ENCODE measurements at regions not wholly inside any gene's neighbourhood (a gene's known extent, or its start where the extent isn't known, plus 50 kb on each side); places are given as distances from the start of the nearest gene placed in this dataset.

GRCh38 chr6:91324711-91325110 is 737.8 kb upstream of the MAP3K7 start:
- Histone ChIP-seq H3K27me3 (no peaks in the 10 kb centered on the region), H3K36me3 (peaks cover 0 to 2% (median 0%) of the 10 kb centered on the region in 4 donors), H3K9me3 (no peaks in the 10 kb centered on the region), H3K4me1 (no peaks in the 10 kb centered on the region), H3K4me3 (no peak overlapping the region), H3K27ac (no peak overlapping the region)
- TF ChIP-seq POLR2A (IDR thresholded peaks at IDR 0.05): no peak
- TF ChIP-seq CTCF (IDR thresholded peaks at IDR 0.05): no peak
- WGBS (ENCODE audit: insufficient coverage, low coverage, low lambda C conversion rate, missing lambda C conversion rate): 25% methylated on average over 2 of the region's 2 CpGs
- intact Hi-C loops (cut with DNase I): no loop called here
- ATAC-seq (no peak), DNase-seq (no peak)

GRCh38 chr6:91317984-91318383 is 731.1 kb upstream of the MAP3K7 start:
- H3K9me3 ChIP-seq: no peaks in the 10 kb centered on the region
- peaks cover 0 to 2% (median 0%) of the 10 kb centered on the region in 4 donors for H3K36me3 ChIP-seq
- no peaks in the 10 kb centered on the region for H3K27me3 ChIP-seq
- no peak overlapping the region for H3K4me3 ChIP-seq
- H3K4me1 ChIP-seq: no peaks in the 10 kb centered on the region
- ATAC-seq (no peak), DNase-seq (no peak)
- H3K27ac ChIP-seq: no peak overlapping the region
- no peak for TF ChIP-seq POLR2A (IDR thresholded peaks at IDR 0.05)
- TF ChIP-seq CTCF (IDR thresholded peaks at IDR 0.05): no peak
- intact Hi-C loops (cut with DNase I): no loop called here

- DNase-seq (no peak), ATAC-seq (no peak)
- Histone ChIP-seq H3K9me3 (no peaks in the 10 kb centered on the region), H3K36me3 (peaks cover 0 to 2% (median 0%) of the 10 kb centered on the region in 4 donors), H3K4me3 (no peak overlapping the region), H3K27ac (no peak overlapping the region), H3K4me1 (no peaks in the 10 kb centered on the region), H3K27me3 (no peaks in the 10 kb centered on the region)
- TF ChIP-seq POLR2A (IDR thresholded peaks at IDR 0.05): no peak
- TF ChIP-seq CTCF (IDR thresholded peaks at IDR 0.05): no peak
- WGBS (ENCODE audit: insufficient coverage, low coverage, low lambda C conversion rate, missing lambda C conversion rate): 65% methylated on average over 2 of the region's 2 CpGs
- intact Hi-C loops (cut with DNase I): no loop called here
Observed at GRCh38 chr6:91317247-91317835, 730.5 kb upstream of the MAP3K7 start.

- H3K4me1 ChIP-seq: no peaks in the 10 kb centered on the region
- DNase-seq: no peak
- H3K36me3 ChIP-seq: no peaks in the 10 kb centered on the region
- H3K27me3 ChIP-seq: no peaks in the 10 kb centered on the region
- no peak for TF ChIP-seq POLR2A (IDR thresholded peaks at IDR 0.05)
- TF ChIP-seq CTCF (IDR thresholded peaks at IDR 0.05): no peak
- intact Hi-C loops (cut with DNase I): no loop called here
- no peak overlapping the region for H3K27ac ChIP-seq
- no peak for ATAC-seq
- no peak overlapping the region for H3K4me3 ChIP-seq
- WGBS (ENCODE audit: insufficient coverage, low coverage, low lambda C conversion rate, missing lambda C conversion rate): 82% methylated on average over 6 of the region's 6 CpGs
- no peaks in the 10 kb centered on the region for H3K9me3 ChIP-seq
Observed at GRCh38 chr6:91310178-91310577, 723.3 kb upstream of the MAP3K7 start.

GRCh38 chr6:91305755-91306154 is 718.9 kb upstream of the MAP3K7 start:
- Histone ChIP-seq H3K4me3 (no peak overlapping the region), H3K27me3 (no peaks in the 10 kb centered on the region), H3K27ac (no peak overlapping the region), H3K9me3 (no peaks in the 10 kb centered on the region), H3K36me3 (no peaks in the 10 kb centered on the region), H3K4me1 (no peaks in the 10 kb centered on the region)
- intact Hi-C loops (cut with DNase I): no loop called here
- TF ChIP-seq CTCF (IDR thresholded peaks at IDR 0.05): no peak
- TF ChIP-seq POLR2A (IDR thresholded peaks at IDR 0.05): no peak
- ATAC-seq: no peak
- WGBS (ENCODE audit: insufficient coverage, low coverage, low lambda C conversion rate, missing lambda C conversion rate): 34% methylated on average over 2 of the region's 2 CpGs
- no peak for DNase-seq
